Neural progenitor cell (in vitro differentiated cells): ENCODE measurements at regions not wholly inside any gene's neighbourhood (a gene's known extent, or its start where the extent isn't known, plus 50 kb on each side); places are given as distances from the start of the nearest gene placed in this dataset.

Source experiments
- DNase-seq: peaks from one replicate; pipeline ENCODE4 v3.0.0-alpha.2; 2016; ENCODE audit warnings: low spot score
- H2AFZ ChIP-seq: fragments of 200-600 bp; sonication (generic); replicated peaks from 2 replicates; pipeline ENCODE4 v1.6.1; 2016; ENCODE audit warnings: antibody characterized with exemption
- H3F3A ChIP-seq: fragments of 200-600 bp; sonication (generic); 2 replicates; pipeline ENCODE4 v1.6.1; 2016; ENCODE audit warnings: antibody characterized with exemption, low read depth
- H3K27ac ChIP-seq: fragments of 200-600 bp; sonication (generic); 2 replicates; pipeline ENCODE4 v1.5.1; 2016; ENCODE audit warnings: mild to moderate bottlenecking
- H3K27me3 ChIP-seq: fragments of 200-600 bp; sonication (generic); 2 replicates; pipeline ENCODE4 v1.6.1; 2016; ENCODE audit warnings: mild to moderate bottlenecking, moderate library complexity
- H3K36me3 ChIP-seq: fragments of 200-600 bp; sonication (generic); 2 replicates; pipeline ENCODE4 v1.5.1; 2016
- H3K4me1 ChIP-seq: fragments of 200-600 bp; sonication (generic); 2 replicates; pipeline ENCODE4 v1.6.1; 2016; ENCODE audit warnings: mixed run types
- H3K4me2 ChIP-seq: fragments of 200-600 bp; sonication (generic); 2 replicates; pipeline ENCODE4 v1.6.1; 2016
- H3K4me3 ChIP-seq: fragments of 200-600 bp; sonication (generic); 2 replicates; pipeline ENCODE4 v1.5.1; 2016
- H3K79me2 ChIP-seq: fragments of 200-600 bp; sonication (generic); 2 replicates; pipeline ENCODE4 v1.6.1; 2016; ENCODE audit warnings: low read depth
- H3K9ac ChIP-seq: fragments of 200-600 bp; sonication (generic); 2 replicates; pipeline ENCODE4 v1.6.1; 2016
- H3K9me3 ChIP-seq: fragments of 200-600 bp; sonication (generic); 2 replicates; pipeline ENCODE4 v1.5.1; 2016; ENCODE audit warnings: low read depth
- H4K20me1 ChIP-seq: fragments of 200-600 bp; sonication (generic); 2 replicates; pipeline ENCODE4 v1.6.1; 2016; ENCODE audit warnings: low read depth
- H3K27ac Mint-ChIP-seq: 3 replicates; pipeline ENCODE4 v1.8.0; 2021; ENCODE audit warnings: mixed read lengths
- H3K27me3 Mint-ChIP-seq: 2 replicates; pipeline ENCODE4 v1.8.0; 2022; ENCODE audit warnings: low read depth, mild to moderate bottlenecking, inconsistent platforms, moderate library complexity, mixed read lengths; ENCODE audit not compliant: insufficient read depth
- H3K36me3 Mint-ChIP-seq: 3 replicates; pipeline ENCODE4 v1.8.0; 2021; ENCODE audit warnings: mixed read lengths
- H3K4me1 Mint-ChIP-seq: 3 replicates; pipeline ENCODE4 v1.8.0; 2021; ENCODE audit warnings: mixed read lengths
- H3K4me3 Mint-ChIP-seq: 3 replicates; pipeline ENCODE4 v1.8.0; 2021; ENCODE audit warnings: mild to moderate bottlenecking, moderate library complexity, mixed read lengths
- H3K9me3 Mint-ChIP-seq: 3 replicates; pipeline ENCODE4 v1.8.0; 2020; ENCODE audit warnings: mixed read lengths
- CTCF ChIP-seq: fragments of 200-600 bp; sonication (generic); IDR thresholded peaks from 2 replicates; pipeline ENCODE4 v1.5.1; 2017; ENCODE audit warnings: antibody characterized with exemption, mild to moderate bottlenecking
- EZH2 ChIP-seq: fragments of 200-600 bp; sonication (generic); IDR thresholded peaks from 2 replicates; pipeline ENCODE4 v1.6.1; 2017; ENCODE audit warnings: antibody characterized with exemption, mild to moderate bottlenecking, moderate library complexity
- EZH2phosphoT487 ChIP-seq: fragments of 200-600 bp; sonication (generic); IDR thresholded peaks from 2 replicates; pipeline ENCODE4 v1.6.1; 2017; ENCODE audit warnings: antibody characterized with exemption

- H3K27ac ChIP-seq: no peak overlapping the region
- H3K27ac Mint-ChIP-seq: no peak overlapping the region
- H2AFZ ChIP-seq: no peak overlapping the region
Observed at GRCh38 chr16:17984810-17985209, 351.7 kb downstream of the NPIPA8 start.

DNA sequence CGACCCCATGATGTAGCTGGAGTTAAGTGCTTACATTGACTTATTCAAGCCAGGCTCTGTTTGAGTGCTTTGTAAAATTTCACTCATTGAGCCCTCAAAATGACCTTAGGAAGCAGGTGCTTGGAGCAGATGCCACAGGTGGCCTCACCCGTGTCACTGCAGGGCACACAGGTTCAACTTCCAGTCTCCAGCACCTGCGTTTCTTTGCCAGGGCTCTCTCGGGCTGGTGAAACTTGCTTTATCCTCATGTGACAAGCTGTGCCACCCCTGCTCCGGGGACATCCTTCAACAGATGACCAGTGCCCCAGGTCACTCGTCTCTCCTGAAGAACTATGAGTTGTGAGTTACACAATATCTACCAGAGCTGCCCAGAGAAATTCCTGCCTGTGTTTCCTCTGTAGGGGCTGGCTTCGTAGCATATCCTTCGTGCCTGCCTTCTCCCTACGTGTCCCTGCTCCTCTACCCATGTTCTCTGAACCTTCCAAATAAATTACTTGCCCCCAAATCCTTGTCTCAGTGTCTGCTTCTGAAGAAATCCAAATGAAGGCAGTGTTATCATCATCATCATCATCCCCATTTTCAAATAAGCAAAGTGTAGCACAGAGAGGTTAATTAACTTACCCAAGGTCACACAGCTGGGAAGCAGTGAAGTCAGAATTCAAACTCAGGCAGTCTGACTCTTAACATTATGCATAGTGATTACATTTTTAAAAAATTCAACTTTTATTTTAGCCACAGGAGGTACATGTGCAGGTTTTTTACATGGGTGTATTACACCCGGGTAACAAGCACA is 352.5 kb downstream of the NPIPA8 start:
- H3K4me1 ChIP-seq: no peaks in the 10 kb centered on the region
- H3K4me3 ChIP-seq: no peak overlapping the region
- no peaks in the 10 kb centered on the region for H3K79me2 ChIP-seq
- no peaks in the 10 kb centered on the region for H3K36me3 ChIP-seq
- no peak overlapping the region for H3K4me2 ChIP-seq
- no peaks in the 10 kb centered on the region for H3K27me3 ChIP-seq
- no peak overlapping the region for H3K9ac ChIP-seq
- peaks cover 9% of the 10 kb centered on the region for H3K27me3 Mint-ChIP-seq
- no peak overlapping the region for H2AFZ ChIP-seq
- H4K20me1 ChIP-seq: no peaks in the 10 kb centered on the region
- peaks cover 2% of the 10 kb centered on the region for H3K36me3 Mint-ChIP-seq
- no peaks in the 10 kb centered on the region for H3K9me3 ChIP-seq
- H3K27ac ChIP-seq: no peak overlapping the region
- DNase-seq: no peak
- no peak overlapping the region for H3K27ac Mint-ChIP-seq
- TF ChIP-seq CTCF: no peak
- no peak for TF ChIP-seq EZH2phosphoT487
- TF ChIP-seq EZH2: no peak
- peaks cover 15% of the 10 kb centered on the region for H3K4me1 Mint-ChIP-seq
- peaks cover 2% of the 10 kb centered on the region for H3K9me3 Mint-ChIP-seq
- no peaks in the 10 kb centered on the region for H3F3A ChIP-seq
- peak overlapping the region; percentile 9 for H3K4me3 Mint-ChIP-seq

More at GRCh38 chr16:17984810-17985209, 351.7 kb downstream of the NPIPA8 start:
- Mint-ChIP-seq H3K36me3 (peaks cover 2% of the 10 kb centered on the region), H3K4me3 (no peak overlapping the region), H3K9me3 (peaks cover 2% of the 10 kb centered on the region), H3K27me3 (peaks cover 9% of the 10 kb centered on the region), H3K4me1 (peaks cover 15% of the 10 kb centered on the region)
- H3K79me2 ChIP-seq: no peaks in the 10 kb centered on the region
- no peaks in the 10 kb centered on the region for H3K9me3 ChIP-seq
- no peaks in the 10 kb centered on the region for H3K4me1 ChIP-seq
- no peaks in the 10 kb centered on the region for H3F3A ChIP-seq
- TF ChIP-seq EZH2: no peak
- no peaks in the 10 kb centered on the region for H4K20me1 ChIP-seq
- H3K9ac ChIP-seq: no peak overlapping the region
- no peaks in the 10 kb centered on the region for H3K36me3 ChIP-seq
- no peak for DNase-seq
- no peaks in the 10 kb centered on the region for H3K27me3 ChIP-seq
- H3K4me3 ChIP-seq: no peak overlapping the region
- H3K4me2 ChIP-seq: no peak overlapping the region

- H3K9me3 Mint-ChIP-seq: peaks cover 7% of the 10 kb centered on the region
- Histone ChIP-seq H3K36me3 (no peaks in the 10 kb centered on the region), H3K27ac (no peak overlapping the region), H3F3A (no peaks in the 10 kb centered on the region), H3K79me2 (no peaks in the 10 kb centered on the region), H4K20me1 (no peaks in the 10 kb centered on the region), H2AFZ (no peak overlapping the region), H3K4me1 (no peaks in the 10 kb centered on the region), H3K9ac (no peak overlapping the region), H3K9me3 (no peaks in the 10 kb centered on the region), H3K4me3 (no peak overlapping the region), H3K4me2 (no peak overlapping the region), H3K27me3 (no peaks in the 10 kb centered on the region)
- H3K27me3 Mint-ChIP-seq: peaks cover 10% of the 10 kb centered on the region
- no peak for DNase-seq
- peaks cover 2% of the 10 kb centered on the region for H3K36me3 Mint-ChIP-seq
- TF ChIP-seq EZH2phosphoT487 (no peak), CTCF (no peak)
- no peak overlapping the region for H3K27ac Mint-ChIP-seq
- peaks cover 15% of the 10 kb centered on the region for H3K4me1 Mint-ChIP-seq
- H3K4me3 Mint-ChIP-seq: no peak overlapping the region
Observed at GRCh38 chr16:17983114-17983513, 353.4 kb downstream of the NPIPA8 start.

- Histone ChIP-seq H3K27me3 (no peaks in the 10 kb centered on the region), H3K9me3 (no peaks in the 10 kb centered on the region), H3K36me3 (no peaks in the 10 kb centered on the region), H2AFZ (no peak overlapping the region), H3K4me3 (no peak overlapping the region), H4K20me1 (no peaks in the 10 kb centered on the region), H3K79me2 (no peaks in the 10 kb centered on the region), H3K9ac (no peak overlapping the region), H3F3A (no peaks in the 10 kb centered on the region), H3K4me1 (no peaks in the 10 kb centered on the region), H3K4me2 (no peak overlapping the region), H3K27ac (no peak overlapping the region)
- no peak overlapping the region for H3K27ac Mint-ChIP-seq
- H3K27me3 Mint-ChIP-seq: peaks cover 2% of the 10 kb centered on the region
- DNase-seq: no peak
- no peaks in the 10 kb centered on the region for H3K4me1 Mint-ChIP-seq
- no peak for TF ChIP-seq EZH2phosphoT487
- no peak for TF ChIP-seq EZH2
- no peak for TF ChIP-seq CTCF
- no peaks in the 10 kb centered on the region for H3K36me3 Mint-ChIP-seq
- H3K4me3 Mint-ChIP-seq: no peak overlapping the region
- peaks cover 5% of the 10 kb centered on the region for H3K9me3 Mint-ChIP-seq
Observed at GRCh38 chr16:17977260-17977659, 359.3 kb downstream of the NPIPA8 start.
